ENCODE measurements at regions not wholly inside any gene's neighbourhood (a gene's known extent, or its start where the extent isn't known, plus 50 kb on each side); places are given as distances from the start of the nearest gene placed in this dataset.

GRCh38 chr13:91032104-91032503 lies 315.4 kb upstream of the MIR17HG start:
- CTCF ChIA-PET, result no interaction called here
- TF ChIP-seq, protein P1, sequence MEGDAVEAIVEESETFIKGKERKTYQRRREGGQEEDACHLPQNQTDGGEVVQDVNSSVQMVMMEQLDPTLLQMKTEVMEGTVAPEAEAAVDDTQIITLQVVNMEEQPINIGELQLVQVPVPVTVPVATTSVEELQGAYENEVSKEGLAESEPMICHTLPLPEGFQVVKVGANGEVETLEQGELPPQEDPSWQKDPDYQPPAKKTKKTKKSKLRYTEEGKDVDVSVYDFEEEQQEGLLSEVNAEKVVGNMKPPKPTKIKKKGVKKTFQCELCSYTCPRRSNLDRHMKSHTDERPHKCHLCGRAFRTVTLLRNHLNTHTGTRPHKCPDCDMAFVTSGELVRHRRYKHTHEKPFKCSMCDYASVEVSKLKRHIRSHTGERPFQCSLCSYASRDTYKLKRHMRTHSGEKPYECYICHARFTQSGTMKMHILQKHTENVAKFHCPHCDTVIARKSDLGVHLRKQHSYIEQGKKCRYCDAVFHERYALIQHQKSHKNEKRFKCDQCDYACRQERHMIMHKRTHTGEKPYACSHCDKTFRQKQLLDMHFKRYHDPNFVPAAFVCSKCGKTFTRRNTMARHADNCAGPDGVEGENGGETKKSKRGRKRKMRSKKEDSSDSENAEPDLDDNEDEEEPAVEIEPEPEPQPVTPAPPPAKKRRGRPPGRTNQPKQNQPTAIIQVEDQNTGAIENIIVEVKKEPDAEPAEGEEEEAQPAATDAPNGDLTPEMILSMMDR (conservative IDR thresholded peaks at IDR 0.05; ENCODE audit: low read depth), result no peak
- H3K27ac ChIP-seq, result no peak overlapping the region
- no peak for DNase-seq (ENCODE audit: low spot score)
- POLR2A ChIA-PET (ENCODE audit: low non-redundant PET), result no interaction called here

- no peak for DNase-seq (ENCODE audit: low spot score)
- TF ChIP-seq, protein P1 (conservative IDR thresholded peaks at IDR 0.05; ENCODE audit: low read depth), result no peak
- H3K27ac ChIP-seq, result no peak overlapping the region
- ChIA-PET POLR2A (ENCODE audit: low non-redundant PET) (no interaction called here), CTCF (no interaction called here)
Observed at GRCh38 chr13:91036886-91037285, 310.6 kb upstream of the MIR17HG start.

- no peak overlapping the region for H3K27ac ChIP-seq
- CTCF ChIA-PET, result no interaction called here
- DNase-seq (ENCODE audit: low spot score), result no peak
- TF ChIP-seq, protein P1 (conservative IDR thresholded peaks at IDR 0.05; ENCODE audit: low read depth), result no peak
- POLR2A ChIA-PET (ENCODE audit: low non-redundant PET), result no interaction called here
Observed at GRCh38 chr13:91042870-91043269, 304.6 kb upstream of the MIR17HG start.

DNA sequence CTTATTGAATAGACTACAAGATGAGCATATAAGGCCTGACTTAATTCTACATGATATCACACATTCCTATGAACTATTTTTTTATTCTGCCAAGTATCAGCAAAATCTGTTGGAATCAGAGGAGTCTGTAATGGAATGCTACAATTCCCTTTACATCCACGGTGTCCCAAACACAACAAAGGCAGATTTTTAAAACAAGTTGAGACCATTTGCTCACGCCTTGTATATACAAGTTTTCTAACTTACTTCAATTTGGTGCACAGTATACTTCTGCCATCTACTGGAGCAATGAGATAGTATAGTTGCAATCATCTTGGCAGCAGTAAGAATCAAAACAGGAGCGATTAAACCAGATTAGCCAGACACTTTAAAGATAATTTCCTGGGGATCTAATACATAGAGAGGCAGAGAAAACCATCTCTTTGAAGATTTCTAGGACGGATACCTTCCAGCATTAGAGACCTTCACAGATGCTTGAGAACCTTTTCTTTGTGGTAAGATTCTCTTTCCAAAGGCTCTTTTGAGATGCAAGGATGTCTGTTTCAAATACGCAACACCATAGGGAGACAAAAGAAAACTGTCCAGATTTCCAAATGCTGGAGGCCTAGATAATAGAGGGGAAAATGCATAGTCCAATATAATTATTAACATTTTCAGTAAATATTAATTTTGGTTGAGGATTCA lies 302.0 kb upstream of the MIR17HG start:
- H3K27ac ChIP-seq, result no peak overlapping the region
- ChIA-PET CTCF (no interaction called here), POLR2A (ENCODE audit: low non-redundant PET) (no interaction called here)
- TF ChIP-seq, protein P1 (conservative IDR thresholded peaks at IDR 0.05; ENCODE audit: low read depth), result peak; percentile 46
- DNase-seq (ENCODE audit: low spot score), result no peak

GRCh38 chr13:91046715-91047327 lies 300.7 kb upstream of the MIR17HG start:
- CTCF ChIA-PET, result no interaction called here
- POLR2A ChIA-PET (ENCODE audit: low non-redundant PET), result no interaction called here
- TF ChIP-seq, protein P1 (conservative IDR thresholded peaks at IDR 0.05; ENCODE audit: low read depth), result no peak
- no peak overlapping the region for H3K27ac ChIP-seq
- no peak for DNase-seq (ENCODE audit: low spot score)

DNA sequence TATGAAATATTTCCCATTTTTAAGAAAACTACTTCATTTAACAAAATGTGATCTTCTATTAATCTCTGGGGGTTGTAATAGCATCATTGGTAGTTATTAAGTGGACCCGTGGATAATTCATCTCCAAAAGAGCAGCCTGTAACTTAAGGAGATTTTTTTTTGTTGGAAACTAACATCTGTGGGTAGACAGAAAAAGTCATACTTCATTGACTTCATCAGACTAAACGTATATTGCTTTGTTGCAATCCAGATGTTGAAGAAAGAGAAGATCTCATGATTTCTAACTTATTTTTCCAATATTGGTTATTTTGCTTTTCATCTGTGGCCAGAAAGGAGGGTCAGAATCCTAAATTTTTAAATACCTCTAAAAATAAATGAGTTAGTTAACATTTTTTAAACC lies 296.5 kb upstream of the MIR17HG start:
- CTCF ChIA-PET, result no interaction called here

More for the DNA sequence above, 296.5 kb upstream of the MIR17HG start:
- POLR2A ChIA-PET (ENCODE audit: low non-redundant PET), result no interaction called here
- TF ChIP-seq, protein P1 (conservative IDR thresholded peaks at IDR 0.05; ENCODE audit: low read depth), result no peak
- no peak for DNase-seq (ENCODE audit: low spot score)
- H3K27ac ChIP-seq, result no peak overlapping the region

Data from RWPE1 (cell line).